Psoas muscle (tissue), 7 donors: ENCODE measurements at regions not wholly inside any gene's neighbourhood (a gene's known extent, or its start where the extent isn't known, plus 50 kb on each side); places are given as distances from the start of the nearest gene placed in this dataset.

Experiments used
- ATAC-seq, 4 donors: fragments of 200-7000 bp; cut with Tn5 transposase; one replicate each; pipeline ENCODE4 v1.9.1; 2020; ENCODE audit warnings: moderate library complexity in 3 of 4, mild to moderate bottlenecking in 2 of 4
- DNase-seq, 2 donors: peaks; one replicate each; pipeline ENCODE4 v3.0.0-alpha.2; 2020
- H3K27ac ChIP-seq: fragments of 200-600 bp; one replicate; pipeline ENCODE4 v1.8.0; 2022
- H3K27me3 ChIP-seq, 3 donors: fragments of 200-600 bp in 1 of 3; one replicate each; pipeline versions ENCODE4 v1.6.1 to v1.8.0; 2013 to 2022; ENCODE audit warnings: low read length in 2 of 3, mild to moderate bottlenecking in 2 of 3, moderate library complexity in 1 of 3; ENCODE audit not compliant: insufficient read depth in 3 of 3
- H3K36me3 ChIP-seq, 2 donors: fragments of 200-600 bp in 1 of 2; one replicate each; pipeline versions ENCODE4 v1.6.1 to v1.8.0; 2013 to 2022; ENCODE audit warnings: low read depth in 1 of 2, mild to moderate bottlenecking in 1 of 2, moderate library complexity in 1 of 2; ENCODE audit not compliant: insufficient read depth in 1 of 2
- H3K4me1 ChIP-seq: fragments of 200-600 bp; one replicate; pipeline ENCODE4 v1.8.0; 2022
- H3K4me3 ChIP-seq: fragments of 200-600 bp; one replicate; pipeline ENCODE4 v1.8.0; 2022; ENCODE audit warnings: mild to moderate bottlenecking
- H3K9me3 ChIP-seq: fragments of 200-600 bp; one replicate; pipeline ENCODE4 v1.8.0; 2022
- CTCF ChIP-seq: fragments of 200-600 bp; IDR thresholded peaks from one replicate; pipeline ENCODE4 v1.8.0; 2022; ENCODE audit warnings: antibody characterized with exemption
- WGBS, 3 donors: extraction: QIAGEN DNeasy Blood & Tissue Kit; methylation state at CpG; one replicate each; pipeline versions ENCODE4 v1.1.6 to v1.1.7; 2013; 5-methylcytosine and 5-hydroxymethylcytosine counted together
- intact Hi-C, 2 donors: fragments of 100-400 bp; cut with DNase I; formaldehyde crosslinking; loops; one replicate each; pipeline versions ENCODE4 v1.11.0 to v1.14.2; 2022
- donor health status: healthy with polysubstance abuse.
- donor health status: DM: no; HTN: no; CAD: no; lungs with moderate emphysema.
- donor health status: Bipolar disorder and iron deficiency.
- donor health status: healthy.
- donor health status: DM: yes; HTN: yes; CAD: no.
- donor health status: DM: no; HTN: no; CAD: no.
- donor health status: DM: yes; HTN: yes; CAD: no.

GRCh38 chr15:96422125-96422524 is 91.6 kb downstream of the NR2F2 start:
- no peak for TF ChIP-seq CTCF
- H3K4me3 ChIP-seq, result no peak overlapping the region
- no peaks in the 10 kb centered on the region for H3K9me3 ChIP-seq
- DNase-seq (no peak), ATAC-seq (no peak)
- no peaks in the 10 kb centered on the region for H3K36me3 ChIP-seq
- peaks cover 10 to 58% (median 36%) of the 10 kb centered on the region in 3 donors for H3K27me3 ChIP-seq
- intact Hi-C loops, result no loop called here
- WGBS, 3 donors, result 81 to 85% (median 83%) methylated on average over 7 of the region's 7 CpGs
- no peak overlapping the region for H3K27ac ChIP-seq
- peaks cover under 1% of the 10 kb centered on the region for H3K4me1 ChIP-seq

- WGBS, 3 donors, result 95 to 97% (median 97%) methylated on average over 4 of the region's 4 CpGs
- ATAC-seq (no peak), DNase-seq (no peak)
- Histone ChIP-seq H3K4me3 (no peak overlapping the region), H3K27ac (no peak overlapping the region), H3K4me1 (peaks cover 4% of the 10 kb centered on the region), H3K9me3 (no peaks in the 10 kb centered on the region), H3K27me3 (peaks cover 4 to 33% (median 28%) of the 10 kb centered on the region in 3 donors), H3K36me3 (no peaks in the 10 kb centered on the region)
- no peak for TF ChIP-seq CTCF
- intact Hi-C loops, result no loop called here
Observed at GRCh38 chr15:96424674-96425073, 94.2 kb downstream of the NR2F2 start.

- TF ChIP-seq CTCF, result no peak
- intact Hi-C loops, result no loop called here
- Histone ChIP-seq H3K36me3 (no peaks in the 10 kb centered on the region), H3K9me3 (no peaks in the 10 kb centered on the region), H3K27me3 (peaks cover 0 to 13% (median 3%) of the 10 kb centered on the region in 3 donors), H3K4me1 (peaks cover 4% of the 10 kb centered on the region), H3K27ac (peak overlapping the region; percentile 30), H3K4me3 (no peak overlapping the region)
- DNase-seq (peak; percentile 26 to 59), ATAC-seq (peak; percentile 97 to 99 (median 98))
Observed at GRCh38 chr15:96428742-96429141, 98.2 kb downstream of the NR2F2 start.

- intact Hi-C loops, result no loop called here
- Histone ChIP-seq H3K36me3 (no peaks in the 10 kb centered on the region), H3K9me3 (no peaks in the 10 kb centered on the region), H3K4me3 (no peak overlapping the region), H3K4me1 (peaks cover 4% of the 10 kb centered on the region), H3K27ac (no peak overlapping the region), H3K27me3 (peaks cover 0 to 3% (median 0%) of the 10 kb centered on the region in 3 donors)
- ATAC-seq (no peak), DNase-seq (no peak)
- TF ChIP-seq CTCF, result no peak
- 83 to 86% (median 85%) methylated on average over 5 of the region's 5 CpGs for WGBS, 3 donors
Observed at GRCh38 chr15:96431786-96432185, 101.3 kb downstream of the NR2F2 start.

- WGBS, 3 donors, result 81 to 87% (median 87%) methylated on average over 4 of the region's 4 CpGs
- TF ChIP-seq CTCF, result no peak
- Histone ChIP-seq H3K27me3 (peaks cover 0 to 3% (median 0%) of the 10 kb centered on the region in 3 donors), H3K36me3 (no peaks in the 10 kb centered on the region), H3K9me3 (no peaks in the 10 kb centered on the region), H3K4me1 (no peaks in the 10 kb centered on the region), H3K4me3 (no peak overlapping the region), H3K27ac (no peak overlapping the region)
- intact Hi-C loops, result no loop called here
- DNase-seq, result no peak
- no peak for ATAC-seq
Observed at GRCh38 chr15:96435022-96435421, 104.5 kb downstream of the NR2F2 start.
